HG03439 (cell line): ENCODE measurements at regions not wholly inside any gene's neighbourhood (a gene's known extent, or its start where the extent isn't known, plus 50 kb on each side); places are given as distances from the start of the nearest gene placed in this dataset.
A peak's percentile ranks its signal among the peaks of the same experiment; 100 is the strongest.

Experiments
- ATAC-seq: cut with Tn5 transposase; IDR thresholded peaks from one replicate; pipeline ENCODE4 v1.9.1; 2021; ENCODE audit warnings: mild to moderate bottlenecking, moderate library complexity; ENCODE audit not compliant: unreplicated experiment

- ATAC-seq, result no peak
Observed at GRCh38 chr14:71321574-71322315, 414.5 kb downstream of the PCNX1 start.

- ATAC-seq, result no peak
Observed at GRCh38 chr14:71322655-71323250, 415.5 kb downstream of the PCNX1 start.

GRCh38 chr14:71324767-71325272 is 417.6 kb downstream of the PCNX1 start:
- no peak for ATAC-seq

GRCh38 chr14:71327691-71328090 is 420.4 kb downstream of the PCNX1 start:
- ATAC-seq, result no peak

GRCh38 chr14:71328183-71328582 is 420.9 kb downstream of the PCNX1 start:
- no peak for ATAC-seq

- no peak for ATAC-seq
Observed at GRCh38 chr14:71328954-71329353, 421.7 kb downstream of the PCNX1 start.

GRCh38 chr14:71331403-71331802 is 424.1 kb downstream of the PCNX1 start:
- ATAC-seq, result no peak

- no peak for ATAC-seq
Observed at GRCh38 chr14:71332476-71332875, 425.2 kb downstream of the PCNX1 start.

- ATAC-seq, result no peak
Observed at GRCh38 chr14:71333705-71334104, 426.4 kb downstream of the PCNX1 start.

- no peak for ATAC-seq
Observed at GRCh38 chr14:71336489-71337192, 429.4 kb downstream of the PCNX1 start.

GRCh38 chr14:71338153-71338552 is 430.9 kb downstream of the PCNX1 start:
- no peak for ATAC-seq

GRCh38 chr14:71339650-71340415 is 432.6 kb downstream of the PCNX1 start:
- no peak for ATAC-seq

- ATAC-seq, result no peak
Observed at GRCh38 chr14:71341156-71341555, 433.9 kb downstream of the PCNX1 start.

- ATAC-seq, result no peak
Observed at GRCh38 chr14:71343724-71344123, 436.5 kb downstream of the PCNX1 start.

GRCh38 chr14:71344506-71344905 is 437.2 kb downstream of the PCNX1 start:
- ATAC-seq, result no peak

GRCh38 chr14:71346685-71347084 is 439.4 kb downstream of the PCNX1 start:
- ATAC-seq, result peak; percentile 47

GRCh38 chr14:71348394-71348793 is 441.1 kb downstream of the PCNX1 start:
- ATAC-seq, result no peak

- no peak for ATAC-seq
Observed at GRCh38 chr14:71348817-71349216, 441.6 kb downstream of the PCNX1 start.

GRCh38 chr14:71354142-71354541 is 446.9 kb downstream of the PCNX1 start:
- no peak for ATAC-seq

- no peak for ATAC-seq
Observed at GRCh38 chr14:71354801-71355200, 447.5 kb downstream of the PCNX1 start.
